GM12878 (cell line): ENCODE measurements at regions not wholly inside any gene's neighbourhood (a gene's known extent, or its start where the extent isn't known, plus 50 kb on each side); places are given as distances from the start of the nearest gene placed in this dataset.

ENCODE experiments used
- ATAC-seq: fragments of 200-7000 bp; cut with Tn5 transposase; 3 replicates; pipeline ENCODE4 v1.9.1; 2020; ENCODE audit warnings: mild to moderate bottlenecking, moderate library complexity
- BruUV-seq: library from RNA; stranded (reverse); fragments of 400-500 nt; replicated peaks from 2 replicates; lab custom pipeline; 2021; lab: Mats Ljungman, UMichigan
- CTCF ChIA-PET: fragments of 300-600 bp; sonication (Branson Sonifier 250); formaldehyde crosslinking; extraction: SDS; loops from one replicate; lab custom pipeline; 2021; ENCODE audit warnings: inconsistent platforms; lab: Yijun Ruan, JAX
- POLR2A ChIA-PET: fragments of 350-600 bp; formaldehyde crosslinking; extraction: SDS; loops from one replicate; lab custom pipeline; 2021; ENCODE audit warnings: inconsistent platforms; lab: Charles Lee
- RAD21 ChIA-PET: fragments of 300-600 bp; sonication (Branson Sonifier 250); formaldehyde crosslinking; loops from one replicate; lab custom pipeline; 2023; ENCODE audit warnings: antibody characterized with exemption; ENCODE audit not compliant: unreplicated experiment; lab: Charles Lee
- SMC1A ChIA-PET: fragments of 300-600 bp; sonication (Branson Sonifier 250); formaldehyde crosslinking; loops from one replicate; lab custom pipeline; 2023; ENCODE audit not compliant: unreplicated experiment, uncharacterized antibody; lab: Charles Lee
- DNase-seq: peaks from one replicate; pipeline ENCODE4 v3.0.0-alpha.2; 2011; ENCODE audit warnings: low read depth, low spot score
- FAIRE-seq: peaks from 3 replicates; lab custom pipeline; 2011; peaks lifted over from hg19 to GRCh38; lab: Jason Lieb, UNC
- H2AFZ ChIP-seq: 2 replicates; pipeline ENCODE4 v1.6.0; 2011; ENCODE audit warnings: low read depth, low read length, control low read depth; ENCODE audit not compliant: control insufficient read depth
- H3K27ac ChIP-seq: 2 replicates; pipeline ENCODE4 v1.5.1; 2011; ENCODE audit warnings: control low read depth; ENCODE audit not compliant: control insufficient read depth, insufficient read depth
- H3K27me3 ChIP-seq, 2 experiments: replicated peaks in 1 of 2; 2 replicates each; pipeline versions ENCODE4 v1.6.0 to v1.6.1; 2011; ENCODE audit warnings: low read length in 1 of 2; ENCODE audit not compliant: control insufficient read depth in 2 of 2, insufficient read depth in 2 of 2
- H3K36me3 ChIP-seq, 2 experiments: 2 replicates each; pipeline ENCODE4 v1.5.1; 2011; ENCODE audit warnings: low read length in 1 of 2; ENCODE audit not compliant: control insufficient read depth in 2 of 2, insufficient read depth in 2 of 2
- H3K4me1 ChIP-seq: 2 replicates; pipeline ENCODE4 v1.6.1; 2011; ENCODE audit warnings: mild to moderate bottlenecking, low read length, moderate library complexity, mixed read lengths; ENCODE audit not compliant: control insufficient read depth, insufficient read depth
- H3K4me2 ChIP-seq: 2 replicates; pipeline ENCODE4 v1.6.0; 2011; ENCODE audit warnings: control low read depth; ENCODE audit not compliant: control insufficient read depth, insufficient read depth
- H3K4me3 ChIP-seq: fragments of 200-600 bp; sonication (generic); 2 replicates; pipeline ENCODE4 v1.5.1; 2016
- H3K79me2 ChIP-seq: 2 replicates; pipeline ENCODE4 v1.6.0; 2011; ENCODE audit warnings: low read length; ENCODE audit not compliant: control insufficient read depth, insufficient read depth
- H3K9ac ChIP-seq: 2 replicates; pipeline ENCODE4 v1.8.0; 2011; ENCODE audit warnings: low read length, control low read depth, mixed read lengths; ENCODE audit not compliant: control insufficient read depth, insufficient read depth
- H3K9me3 ChIP-seq: replicated peaks from 3 replicates; pipeline ENCODE4 v1.5.1; 2011; ENCODE audit warnings: mild to moderate bottlenecking, low read length; ENCODE audit not compliant: control insufficient read depth, insufficient read depth
- H4K20me1 ChIP-seq: 2 replicates; pipeline ENCODE4 v1.6.0; 2011; ENCODE audit not compliant: control insufficient read depth, insufficient read depth
- ASH2L ChIP-seq: fragments of 300-600, 200-600 bp; sonication (generic); IDR thresholded peaks from 2 replicates; pipeline ENCODE4 v1.6.1; 2017; ENCODE audit warnings: low read depth, mild to moderate bottlenecking, borderline replicate concordance
- BACH1 ChIP-seq: fragments of 450-650 bp; IDR thresholded peaks from 2 replicates; pipeline ENCODE4 v1.6.1; 2017; ENCODE audit warnings: mild to moderate bottlenecking, borderline replicate concordance
- BRCA1 ChIP-seq: IDR thresholded peaks from 2 replicates; pipeline ENCODE4 v1.6.1; 2011; ENCODE audit warnings: low read depth, low read length, improper control_type of control experiment
- CEBPB ChIP-seq, 2 experiments: fragments of 150-350 bp in 1 of 2; IDR thresholded peaks; 2 replicates each; pipeline ENCODE4 v1.6.1; 2012 to 2014; ENCODE audit warnings: low read depth in 2 of 2, low read length in 2 of 2, borderline replicate concordance in 1 of 2, inconsistent platforms in 1 of 2
- CEBPZ ChIP-seq: fragments of 150-350 bp; IDR thresholded peaks from 2 replicates; pipeline ENCODE4 v1.6.1; 2016; ENCODE audit warnings: low read depth, low read length
- CHD2 ChIP-seq: IDR thresholded peaks from 2 replicates; pipeline ENCODE4 v1.6.1; 2011; ENCODE audit warnings: low read depth, low read length, improper control_type of control experiment, borderline replicate concordance
- FOXK2 ChIP-seq: fragments of 450-650 bp; IDR thresholded peaks from 2 replicates; pipeline ENCODE4 v1.6.1; 2017; ENCODE audit warnings: mild to moderate bottlenecking, moderate library complexity
- JUND ChIP-seq: IDR thresholded peaks from 2 replicates; pipeline ENCODE4 v1.6.1; 2012; ENCODE audit warnings: low read depth, mild to moderate bottlenecking, low read length, improper control_type of control experiment, moderate library complexity
- LARP7 ChIP-seq: fragments of 450-650 bp; IDR thresholded peaks from 2 replicates; pipeline ENCODE4 v1.6.1; 2017; ENCODE audit warnings: mild to moderate bottlenecking
- MLLT1 ChIP-seq: fragments of 450-650 bp; IDR thresholded peaks from 2 replicates; pipeline ENCODE4 v1.6.1; 2016; ENCODE audit warnings: mild to moderate bottlenecking
- MYC ChIP-seq: IDR thresholded peaks from 2 replicates; pipeline ENCODE4 v1.6.1; 2011; ENCODE audit warnings: mild to moderate bottlenecking, low read length, moderate library complexity, inconsistent platforms; ENCODE audit not compliant: insufficient read depth, insufficient replicate concordance, insufficient read length, severe bottlenecking
- NBN ChIP-seq: fragments of 450-650 bp; IDR thresholded peaks from 2 replicates; pipeline ENCODE4 v1.6.1; 2016
- NFXL1 ChIP-seq: fragments of 450-650 bp; IDR thresholded peaks from 2 replicates; pipeline ENCODE4 v1.6.1; 2017; ENCODE audit warnings: antibody characterized with exemption, mild to moderate bottlenecking, borderline replicate concordance
- NRF1 ChIP-seq: conservative IDR thresholded peaks from 2 replicates; pipeline ENCODE4 v1.6.1; 2011; ENCODE audit warnings: mild to moderate bottlenecking, low read depth, low read length, improper control_type of control experiment
- PAX5 ChIP-seq: IDR thresholded peaks from 2 replicates; pipeline ENCODE4 v1.6.1; 2011; ENCODE audit warnings: low read depth, low read length, borderline replicate concordance
- RELB ChIP-seq: fragments of 450-650 bp; IDR thresholded peaks from 2 replicates; pipeline ENCODE4 v1.6.1; 2017; ENCODE audit warnings: low read depth, mild to moderate bottlenecking, moderate library complexity
- SIX5 ChIP-seq: IDR thresholded peaks from 2 replicates; pipeline ENCODE4 v1.6.1; 2011; ENCODE audit warnings: mild to moderate bottlenecking, low read depth, low read length, moderate library complexity; ENCODE audit not compliant: severe bottlenecking
- SREBF1 ChIP-seq: IDR thresholded peaks from 2 replicates; pipeline ENCODE4 v1.6.1; 2012; ENCODE audit warnings: mild to moderate bottlenecking, low read length
- SUZ12 ChIP-seq: fragments of 200-600 bp; sonication (generic); IDR thresholded peaks from one replicate; pipeline ENCODE4 v1.6.1; 2018; ENCODE audit warnings: antibody characterized with exemption, mild to moderate bottlenecking; ENCODE audit not compliant: unreplicated experiment
- WRNIP1 ChIP-seq: IDR thresholded peaks from 2 replicates; pipeline ENCODE4 v1.6.1; 2011; ENCODE audit warnings: low read depth, low read length, improper control_type of control experiment, borderline replicate concordance
- WGBS: methylation state at CpG from one replicate; pipeline ENCODE4 v1.1.6; 2016; ENCODE audit warnings: low lambda C conversion rate; ENCODE audit not compliant: insufficient replicate concordance, insufficient coverage; ENCODE audit errors: missing lambda C conversion rate; 5-methylcytosine and 5-hydroxymethylcytosine counted together
- in situ Hi-C: fragments of 300-500 bp; cut with MboI; formaldehyde crosslinking; loops from 9 replicates; pipeline ENCODE4 v1.14.3; 2018; ENCODE audit warnings: mixed read lengths
- intact Hi-C: fragments of 100-400 bp; cut with micrococcal nuclease; formaldehyde crosslinking; loops from one replicate; pipeline ENCODE4 v1.14.2; 2022; ENCODE audit not compliant: unreplicated experiment

- Histone ChIP-seq H3K4me2 (no peak overlapping the region), H3K4me3 (no peak overlapping the region), H3K27me3 (no peaks in the 10 kb centered on the region), H3K27ac (no peak overlapping the region), H2AFZ (no peak overlapping the region), H3K79me2 (no peaks in the 10 kb centered on the region)
- BruUV-seq, result no TSS peak
- SMC1A ChIA-PET, result interaction anchor here (0.6 to 1.9 kb wide), 5 partner anchors 10 to 489 kb away, joined by 3 to 7 read pairs (median 3); no protein-coding TSS in a partner anchor
- TF ChIP-seq ASH2L (no peak), NFXL1 (no peak), SUZ12 (no peak), BRCA1 (no peak), PAX5 (no peak), LARP7 (no peak), NRF1 (no peak), SREBF1 (no peak), BACH1 (no peak), NBN (no peak), MLLT1 (no peak), CHD2 (no peak), CEBPZ (no peak), JUND (no peak), CEBPB (IDR thresholded peaks at IDR 0.05; ENCODE audit: borderline replicate concordance in 1 of 2, low read depth in 2 of 2, low read length in 2 of 2) (no peak), RELB (no peak), FOXK2 (no peak), WRNIP1 (no peak), MYC (no peak), SIX5 (no peak)
- TF ChIP-seq, all 136 proteins: peak for 0
- ChIA-PET CTCF (no interaction called here), POLR2A (no interaction called here), RAD21 (no interaction called here)
- H3K4me1 ChIP-seq, result no peaks in the 10 kb centered on the region
- no peak overlapping the region for H3K9ac ChIP-seq
- no peaks in the 10 kb centered on the region for H3K36me3 ChIP-seq
- H3K9me3 ChIP-seq, result no peaks in the 10 kb centered on the region
- intact Hi-C loops (no loop called here), in situ Hi-C loops (no loop called here)
- DNase-seq (no peak), FAIRE-seq (no peak), ATAC-seq (no peak)
- WGBS, result 60% methylated on average over 3 of the region's 3 CpGs
- H4K20me1 ChIP-seq, result no peaks in the 10 kb centered on the region
These were observed 149.5 kb upstream of the KRR1 start for GRCh38 chr12:75660805-75661404.
